ENCODE measurements at regions not wholly inside any gene's neighbourhood (a gene's known extent, or its start where the extent isn't known, plus 50 kb on each side); places are given as distances from the start of the nearest gene placed in this dataset.

DNA sequence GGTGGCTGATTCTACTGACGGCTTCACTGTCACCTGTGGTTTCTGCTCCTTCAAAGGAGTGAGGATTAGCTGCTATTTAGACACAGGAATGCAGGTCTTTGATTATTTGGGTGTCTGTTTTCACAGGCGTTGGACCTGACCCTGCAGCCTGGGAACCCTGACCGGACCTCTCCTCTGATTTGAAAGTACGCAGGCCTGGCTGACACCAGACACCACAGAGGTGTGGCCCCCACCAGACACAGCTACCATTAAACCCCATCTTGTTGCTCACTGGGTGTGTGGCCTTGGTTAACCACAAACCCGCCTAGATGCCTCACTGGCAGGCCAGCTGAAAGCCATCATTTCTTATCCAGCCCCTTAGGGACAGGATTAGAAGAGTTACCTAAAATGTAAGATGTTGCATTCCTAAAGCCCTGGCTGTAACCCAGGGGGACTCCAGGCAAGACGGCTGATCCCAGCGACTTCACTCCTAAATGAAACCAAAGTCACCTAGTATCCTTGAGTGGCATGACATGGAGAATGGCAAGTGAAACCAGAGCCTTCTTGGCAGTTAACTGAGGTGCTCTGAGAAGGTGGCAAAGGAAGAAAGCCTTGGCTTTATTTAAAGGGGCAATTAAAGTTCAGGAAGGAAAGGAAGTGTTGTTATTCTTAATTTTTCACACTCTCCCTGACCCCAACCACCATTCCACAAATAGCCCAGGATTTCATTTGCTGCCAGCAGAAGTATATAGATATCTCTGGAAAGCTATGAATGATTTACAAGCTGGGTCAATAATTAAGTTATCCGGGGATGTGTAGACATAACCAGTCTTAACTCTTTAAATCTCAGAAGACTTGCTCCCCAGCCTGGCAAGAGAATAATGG, 169.9 kb downstream of the QRSL1 start:
- Histone ChIP-seq H3K9me2 (ENCODE audit: insufficient read depth) (no peaks in the 10 kb centered on the region), H3K9ac (ENCODE audit: low read length) (no peak overlapping the region), H3K4me1 (ENCODE audit: control insufficient read depth in 1 of 2, insufficient read depth in 2 of 2, low read length in 2 of 2) (peaks cover 4 to 7% of the 10 kb centered on the region in 2 experiments; a peak in 3 of 4 replicates), H3K36me3 (ENCODE audit: control insufficient read depth in 1 of 2, insufficient read depth in 2 of 2, low read length in 2 of 2) (no peaks in the 10 kb centered on the region), H3K27ac (ENCODE audit: low read depth, low read length) (no peak overlapping the region), H3K9me3 (ENCODE audit: control insufficient read depth in 1 of 2, insufficient read depth in 1 of 2, low read depth in 1 of 2, low read length in 2 of 2) (no peaks in the 10 kb centered on the region), H2AFZ (ENCODE audit: low read depth, low read length, poor library complexity, severe bottlenecking) (no peak overlapping the region), H3K4me3 (replicated peaks in 1 of 2; ENCODE audit: low read depth in 1 of 2, low read length in 2 of 2) (no peak overlapping the region), H3K4me2 (ENCODE audit: low read length) (no peak overlapping the region), H4K20me1 (ENCODE audit: insufficient read depth) (no peaks in the 10 kb centered on the region), H3K27me3 (ENCODE audit: insufficient read depth, low read length) (no peaks in the 10 kb centered on the region), H3K79me2 (ENCODE audit: insufficient read depth, low read length) (no peaks in the 10 kb centered on the region)
- ChIA-PET RAD21 (ENCODE audit: low non-redundant PET in 1 of 2, low total read pairs in 2 of 2, uncharacterized antibody in 2 of 2, unreplicated experiment in 2 of 2) (no interaction called here), CTCF (no interaction called here), POLR2A (no interaction called here)
- no peak for TF ChIP-seq POLR2AphosphoS5 (IDR thresholded peaks at IDR 0.05; ENCODE audit: low read depth, low read length)
- no peak for TF ChIP-seq RAD21 (IDR thresholded peaks at IDR 0.05; ENCODE audit: low read depth)
- no peak for TF ChIP-seq CTCF (IDR thresholded peaks at IDR 0.05 in 2 of 3, conservative IDR thresholded peaks at IDR 0.05 in 1 of 3; ENCODE audit: borderline replicate concordance in 1 of 3, insufficient read depth in 1 of 3, low read depth in 2 of 3, low read length in 2 of 3)
- no peak for TF ChIP-seq SRF (IDR thresholded peaks at IDR 0.05; ENCODE audit: low read depth)
- no peak for TF ChIP-seq EZH2phosphoT487 (IDR thresholded peaks at IDR 0.05; ENCODE audit: borderline replicate concordance)
- TF ChIP-seq ZNF274 (IDR thresholded peaks at IDR 0.05; ENCODE audit: low read depth, low read length) = no peak
- TF ChIP-seq FOSL1 (IDR thresholded peaks at IDR 0.05; ENCODE audit: low read depth) = no peak
- TF ChIP-seq TCF7L2 (IDR thresholded peaks at IDR 0.05; ENCODE audit: borderline replicate concordance, extremely low read depth, insufficient read depth, insufficient read length) = no peak
- no peak for TF ChIP-seq ZFX (IDR thresholded peaks at IDR 0.05)
- no peak for TF ChIP-seq SP1 (IDR thresholded peaks at IDR 0.05; ENCODE audit: low read depth)
- TF ChIP-seq EGR1 (IDR thresholded peaks at IDR 0.05; ENCODE audit: low read depth) = no peak
- TF ChIP-seq, protein P1, sequence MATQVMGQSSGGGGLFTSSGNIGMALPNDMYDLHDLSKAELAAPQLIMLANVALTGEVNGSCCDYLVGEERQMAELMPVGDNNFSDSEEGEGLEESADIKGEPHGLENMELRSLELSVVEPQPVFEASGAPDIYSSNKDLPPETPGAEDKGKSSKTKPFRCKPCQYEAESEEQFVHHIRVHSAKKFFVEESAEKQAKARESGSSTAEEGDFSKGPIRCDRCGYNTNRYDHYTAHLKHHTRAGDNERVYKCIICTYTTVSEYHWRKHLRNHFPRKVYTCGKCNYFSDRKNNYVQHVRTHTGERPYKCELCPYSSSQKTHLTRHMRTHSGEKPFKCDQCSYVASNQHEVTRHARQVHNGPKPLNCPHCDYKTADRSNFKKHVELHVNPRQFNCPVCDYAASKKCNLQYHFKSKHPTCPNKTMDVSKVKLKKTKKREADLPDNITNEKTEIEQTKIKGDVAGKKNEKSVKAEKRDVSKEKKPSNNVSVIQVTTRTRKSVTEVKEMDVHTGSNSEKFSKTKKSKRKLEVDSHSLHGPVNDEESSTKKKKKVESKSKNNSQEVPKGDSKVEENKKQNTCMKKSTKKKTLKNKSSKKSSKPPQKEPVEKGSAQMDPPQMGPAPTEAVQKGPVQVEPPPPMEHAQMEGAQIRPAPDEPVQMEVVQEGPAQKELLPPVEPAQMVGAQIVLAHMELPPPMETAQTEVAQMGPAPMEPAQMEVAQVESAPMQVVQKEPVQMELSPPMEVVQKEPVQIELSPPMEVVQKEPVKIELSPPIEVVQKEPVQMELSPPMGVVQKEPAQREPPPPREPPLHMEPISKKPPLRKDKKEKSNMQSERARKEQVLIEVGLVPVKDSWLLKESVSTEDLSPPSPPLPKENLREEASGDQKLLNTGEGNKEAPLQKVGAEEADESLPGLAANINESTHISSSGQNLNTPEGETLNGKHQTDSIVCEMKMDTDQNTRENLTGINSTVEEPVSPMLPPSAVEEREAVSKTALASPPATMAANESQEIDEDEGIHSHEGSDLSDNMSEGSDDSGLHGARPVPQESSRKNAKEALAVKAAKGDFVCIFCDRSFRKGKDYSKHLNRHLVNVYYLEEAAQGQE (IDR thresholded peaks at IDR 0.05; ENCODE audit: low read depth) = no peak
- no peak for TF ChIP-seq SIN3A (IDR thresholded peaks at IDR 0.05; ENCODE audit: low read depth)
- no peak for TF ChIP-seq CBX3 (IDR thresholded peaks at IDR 0.05; ENCODE audit: low read depth)
- no peak for DNase-seq (ENCODE audit: low read depth, low spot score)
- intact Hi-C loops (cut with micrococcal nuclease) = no loop called here
- ATAC-seq = peak; percentile 82
- BruUV-seq (replicated peaks) = no TSS peak
